ENCODE measurements at regions not wholly inside any gene's neighbourhood (a gene's known extent, or its start where the extent isn't known, plus 50 kb on each side); places are given as distances from the start of the nearest gene placed in this dataset.

DNA sequence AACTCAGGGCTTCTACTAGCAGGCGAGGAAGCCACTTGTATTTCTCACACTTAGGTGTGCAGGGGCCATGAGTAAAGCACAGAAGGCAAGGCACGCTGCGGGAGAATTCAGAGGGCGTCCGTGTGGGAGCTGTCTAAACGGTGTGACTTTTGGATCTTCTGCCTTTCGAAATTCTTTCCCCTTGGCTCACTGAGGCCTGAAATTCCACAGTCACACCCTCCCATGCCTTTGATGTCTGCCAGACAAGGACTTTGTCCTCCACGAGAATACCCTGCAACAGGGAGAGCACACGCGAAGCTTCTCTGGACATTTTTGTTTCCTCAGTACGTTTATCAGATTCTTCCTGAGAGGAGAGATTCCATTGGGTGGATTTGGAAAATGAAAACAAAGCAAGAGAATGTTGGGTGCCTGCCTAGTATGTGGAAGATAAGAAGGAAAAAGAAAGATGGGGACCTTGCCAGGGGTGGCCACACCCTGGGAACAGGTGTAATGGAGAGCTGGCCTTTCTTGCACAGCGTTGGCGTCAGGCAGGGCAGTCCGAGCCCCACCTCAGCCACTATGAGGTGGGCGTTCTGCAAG is 235.7 kb downstream of the MYLK4 start (continued):
- TF ChIP-seq ETV6 (CRISPR knock-in tag; conservative IDR thresholded peaks at IDR 0.05): 0 out of 2 replicates have a peak, but pooled peaks have one; percentile 60
- no peak for TF ChIP-seq KLF13 (CRISPR knock-in tag; IDR thresholded peaks at IDR 0.05)
- TF ChIP-seq MIXL1 (CRISPR knock-in tag; IDR thresholded peaks at IDR 0.05): peak; percentile 60; the same call in 1 of the 2 replicates
- no peak for TF ChIP-seq CEBPZ (IDR thresholded peaks at IDR 0.05; ENCODE audit: low read length)
- TF ChIP-seq TCF7L2 (IDR thresholded peaks at IDR 0.05; ENCODE audit: low read depth, low read length): peak; percentile 97
- TF ChIP-seq MTERF4 (CRISPR knock-in tag; IDR thresholded peaks at IDR 0.05): 0 out of 2 replicates have a peak, but pooled peaks have one; percentile 52
- TF ChIP-seq, protein P1, sequence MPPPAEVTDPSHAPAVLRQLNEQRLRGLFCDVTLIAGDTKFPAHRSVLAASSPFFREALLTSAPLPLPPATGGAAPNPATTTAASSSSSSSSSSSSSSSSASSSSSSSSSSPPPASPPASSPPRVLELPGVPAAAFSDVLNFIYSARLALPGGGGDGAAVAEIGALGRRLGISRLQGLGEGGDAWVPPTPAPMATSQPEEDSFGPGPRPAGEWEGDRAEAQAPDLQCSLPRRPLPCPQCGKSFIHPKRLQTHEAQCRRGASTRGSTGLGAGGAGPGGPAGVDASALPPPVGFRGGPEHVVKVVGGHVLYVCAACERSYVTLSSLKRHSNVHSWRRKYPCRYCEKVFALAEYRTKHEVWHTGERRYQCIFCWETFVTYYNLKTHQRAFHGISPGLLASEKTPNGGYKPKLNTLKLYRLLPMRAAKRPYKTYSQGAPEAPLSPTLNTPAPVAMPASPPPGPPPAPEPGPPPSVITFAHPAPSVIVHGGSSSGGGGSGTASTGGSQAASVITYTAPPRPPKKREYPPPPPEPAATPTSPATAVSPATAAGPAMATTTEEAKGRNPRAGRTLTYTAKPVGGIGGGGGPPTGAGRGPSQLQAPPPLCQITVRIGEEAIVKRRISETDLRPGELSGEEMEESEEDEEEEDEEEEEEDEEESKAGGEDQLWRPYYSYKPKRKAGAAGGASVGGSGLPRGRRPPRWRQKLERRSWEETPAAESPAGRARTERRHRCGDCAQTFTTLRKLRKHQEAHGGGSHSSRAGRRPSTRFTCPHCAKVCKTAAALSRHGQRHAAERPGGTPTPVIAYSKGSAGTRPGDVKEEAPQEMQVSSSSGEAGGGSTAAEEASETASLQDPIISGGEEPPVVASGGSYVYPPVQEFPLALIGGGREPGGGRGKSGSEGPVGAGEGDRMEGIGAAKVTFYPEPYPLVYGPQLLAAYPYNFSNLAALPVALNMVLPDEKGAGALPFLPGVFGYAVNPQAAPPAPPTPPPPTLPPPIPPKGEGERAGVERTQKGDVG (CRISPR knock-in tag; IDR thresholded peaks at IDR 0.05; ENCODE audit: borderline replicate concordance): 0 out of 2 replicates have a peak, but pooled peaks have one; percentile 40
- peak; percentile 71; the same call in 1 of the 2 replicates for TF ChIP-seq SNAI1 (CRISPR knock-in tag; IDR thresholded peaks at IDR 0.05; ENCODE audit: borderline replicate concordance)
- TF ChIP-seq ZBTB43 (CRISPR knock-in tag; conservative IDR thresholded peaks at IDR 0.05): peak; percentile 87
- 0 out of 2 replicates have a peak, but pooled peaks have one; percentile 28 for TF ChIP-seq DR1 (CRISPR knock-in tag; IDR thresholded peaks at IDR 0.05)
- TF ChIP-seq TFAP4 (IDR thresholded peaks at IDR 0.05; ENCODE audit: borderline replicate concordance, low read depth): peak; percentile 31; the same call in 1 of the 2 replicates
- peak; percentile 82 for TF ChIP-seq RARA (CRISPR knock-in tag; IDR thresholded peaks at IDR 0.05)
- TF ChIP-seq ZNF329 (CRISPR knock-in tag; IDR thresholded peaks at IDR 0.05; ENCODE audit: low read depth): 0 out of 2 replicates have a peak, but pooled peaks have one; percentile 51
- 0 out of 2 replicates have a peak, but pooled peaks have one; percentile 71 for TF ChIP-seq ZNF549 (CRISPR knock-in tag; IDR thresholded peaks at IDR 0.05)
- TF ChIP-seq ZNF441 (CRISPR knock-in tag; IDR thresholded peaks at IDR 0.05; ENCODE audit: borderline replicate concordance): no peak
- TF ChIP-seq ZNF879 (CRISPR knock-in tag; IDR thresholded peaks at IDR 0.05): no peak
- no peak for TF ChIP-seq SATB2 (CRISPR knock-in tag; IDR thresholded peaks at IDR 0.05)
- no peak for TF ChIP-seq MXD3 (CRISPR knock-in tag; IDR thresholded peaks at IDR 0.05)
- no peak for TF ChIP-seq HHEX (CRISPR knock-in tag; IDR thresholded peaks at IDR 0.05)
